ENCODE measurements at regions not wholly inside any gene's neighbourhood (a gene's known extent, or its start where the extent isn't known, plus 50 kb on each side); places are given as distances from the start of the nearest gene placed in this dataset.

DNA sequence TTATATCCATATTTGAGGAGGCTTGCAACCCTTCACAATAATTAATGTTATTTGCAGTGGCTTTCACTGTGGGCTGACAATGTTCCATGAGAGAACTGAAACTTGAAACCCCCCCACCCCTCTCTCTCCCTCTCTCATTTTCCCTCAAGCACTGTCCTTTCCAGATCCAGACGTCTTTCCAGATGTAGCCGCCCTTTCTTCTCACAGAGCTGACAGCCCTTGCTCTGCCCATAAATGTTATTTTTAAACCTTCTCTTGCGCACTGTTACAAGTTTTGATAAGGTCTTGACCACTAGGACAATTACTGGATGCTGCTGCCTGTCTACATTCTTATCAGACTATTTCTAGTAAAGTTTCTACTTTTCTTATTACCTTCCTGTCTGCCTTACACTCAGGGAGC lies 91.4 kb upstream of the LINC00305 start:
- no peaks in the 10 kb centered on the region for H3K36me3 ChIP-seq (ENCODE audit: control insufficient read depth in 2 of 2, extremely low read depth in 1 of 2, insufficient read depth in 2 of 2, low read length in 2 of 2)
- H3K27ac ChIP-seq (ENCODE audit: control insufficient read depth, insufficient read depth, low read length): no peak overlapping the region
- no peak overlapping the region for H2AFZ ChIP-seq (ENCODE audit: control insufficient read depth, low read length)
- no peaks in the 10 kb centered on the region for H4K20me1 ChIP-seq (ENCODE audit: control insufficient read depth, extremely low read depth, insufficient read depth, low read length)
- no peak for TF ChIP-seq CTCF (optimal IDR thresholded peaks at IDR 0.05 in 1 of 3, IDR thresholded peaks at IDR 0.05 in 1 of 3, conservative IDR thresholded peaks at IDR 0.05 in 1 of 3; ENCODE audit: extremely low read depth in 1 of 3, insufficient read depth in 2 of 3, low read length in 3 of 3)
- no peak for TF ChIP-seq EZH2 (IDR thresholded peaks at IDR 0.05; ENCODE audit: low read length)
- no peak overlapping the region for H3K9ac ChIP-seq (ENCODE audit: control insufficient read depth, extremely low read depth, insufficient read depth, low read length)
- no peaks in the 10 kb centered on the region for H3K79me2 ChIP-seq (ENCODE audit: control insufficient read depth, insufficient read depth, low read length)
- FAIRE-seq (no peak), DNase-seq (ENCODE audit: low read depth, low spot score) (no peak)
- H3K9me3 ChIP-seq (ENCODE audit: control insufficient read depth, low read depth, low read length): no peaks in the 10 kb centered on the region
- H3K27me3 ChIP-seq (ENCODE audit: control insufficient read depth, extremely low read depth, insufficient read depth, low read length): no peaks in the 10 kb centered on the region
- no peaks in the 10 kb centered on the region for H3K4me1 ChIP-seq (ENCODE audit: control insufficient read depth, extremely low read depth, insufficient read depth, low read length)
- no peak overlapping the region for H3K4me2 ChIP-seq (ENCODE audit: control insufficient read depth, extremely low read depth, insufficient read depth, low read depth, low read length)
- dilution Hi-C loops (cut with MboI; ENCODE audit: extremely low pct_ligation_motif_present, low sequenced_read_pairs): no loop called here
- H3K9me1 ChIP-seq (ENCODE audit: control insufficient read depth, extremely low read depth, insufficient read depth, low read length): no peaks in the 10 kb centered on the region
- H3K4me3 ChIP-seq (ENCODE audit: control insufficient read depth in 2 of 3, extremely low read depth in 1 of 3, insufficient read depth in 2 of 3, low read depth in 1 of 3, low read length in 3 of 3): no peak overlapping the region

- Histone ChIP-seq H3K4me1 (ENCODE audit: control insufficient read depth, extremely low read depth, insufficient read depth, low read length) (no peaks in the 10 kb centered on the region), H3K9me3 (ENCODE audit: control insufficient read depth, low read depth, low read length) (no peaks in the 10 kb centered on the region), H3K27me3 (ENCODE audit: control insufficient read depth, extremely low read depth, insufficient read depth, low read length) (no peaks in the 10 kb centered on the region), H3K79me2 (ENCODE audit: control insufficient read depth, insufficient read depth, low read length) (no peaks in the 10 kb centered on the region), H3K9ac (ENCODE audit: control insufficient read depth, extremely low read depth, insufficient read depth, low read length) (no peak overlapping the region), H4K20me1 (ENCODE audit: control insufficient read depth, extremely low read depth, insufficient read depth, low read length) (no peaks in the 10 kb centered on the region), H3K27ac (ENCODE audit: control insufficient read depth, insufficient read depth, low read length) (no peak overlapping the region), H3K4me2 (ENCODE audit: control insufficient read depth, extremely low read depth, insufficient read depth, low read depth, low read length) (no peak overlapping the region), H2AFZ (ENCODE audit: control insufficient read depth, low read length) (no peak overlapping the region), H3K4me3 (ENCODE audit: control insufficient read depth in 2 of 3, extremely low read depth in 1 of 3, insufficient read depth in 2 of 3, low read depth in 1 of 3, low read length in 3 of 3) (no peak overlapping the region), H3K36me3 (ENCODE audit: control insufficient read depth in 2 of 2, extremely low read depth in 1 of 2, insufficient read depth in 2 of 2, low read length in 2 of 2) (no peaks in the 10 kb centered on the region), H3K9me1 (ENCODE audit: control insufficient read depth, extremely low read depth, insufficient read depth, low read length) (no peaks in the 10 kb centered on the region)
- FAIRE-seq (no peak), DNase-seq (ENCODE audit: low read depth, low spot score) (no peak)
- TF ChIP-seq CTCF (optimal IDR thresholded peaks at IDR 0.05 in 1 of 3, IDR thresholded peaks at IDR 0.05 in 1 of 3, conservative IDR thresholded peaks at IDR 0.05 in 1 of 3; ENCODE audit: extremely low read depth in 1 of 3, insufficient read depth in 2 of 3, low read length in 3 of 3) (no peak), EZH2 (IDR thresholded peaks at IDR 0.05; ENCODE audit: low read length) (no peak)
- dilution Hi-C loops (cut with MboI; ENCODE audit: extremely low pct_ligation_motif_present, low sequenced_read_pairs): no loop called here
Measured at GRCh38 chr18:64238076-64238475, 89.2 kb upstream of the LINC00305 start.

Measured in keratinocyte (primary cell).